Stimulated activated CD4-positive, alpha-beta T cell treated with anti-CD3 and anti-CD28 coated beads, TNF-alpha, amount 100 ng/mL, for 1 hour (primary cell): ENCODE measurements at regions not wholly inside any gene's neighbourhood (a gene's known extent, or its start where the extent isn't known, plus 50 kb on each side); places are given as distances from the start of the nearest gene placed in this dataset.

Experiments
- DNase-seq, 3 donors: peaks; one replicate each; pipeline ENCODE4 v3.0.0-alpha.2; 2020; ENCODE audit warnings: low read depth in 3 of 3, low spot score in 1 of 3

- no peak for DNase-seq
Measured at GRCh38 chrX:20437683-20438082, 171.0 kb upstream of the RPS6KA3 start.

GRCh38 chrX:20435913-20436312 lies 169.2 kb upstream of the RPS6KA3 start:
- DNase-seq: no peak

DNA sequence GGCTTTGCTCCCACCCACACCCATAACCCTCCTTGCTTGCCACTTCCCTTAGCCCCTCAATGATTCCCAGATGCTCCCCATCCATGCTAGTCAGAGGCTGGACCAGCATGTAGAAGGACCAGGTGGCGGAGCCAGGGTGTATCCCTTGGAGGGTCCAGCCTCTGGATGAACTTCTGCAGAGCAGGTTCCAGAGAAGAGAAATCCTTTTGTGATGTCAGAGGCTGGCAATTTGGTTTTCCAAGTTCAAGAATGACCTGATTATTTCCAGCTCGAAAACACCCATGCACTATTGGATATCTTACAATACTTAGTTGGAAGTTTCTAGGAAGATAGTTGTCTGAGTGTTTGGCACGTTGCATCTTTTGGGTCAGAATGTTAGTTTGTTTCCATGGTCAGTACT lies 168.3 kb upstream of the RPS6KA3 start:
- DNase-seq: no peak

DNA sequence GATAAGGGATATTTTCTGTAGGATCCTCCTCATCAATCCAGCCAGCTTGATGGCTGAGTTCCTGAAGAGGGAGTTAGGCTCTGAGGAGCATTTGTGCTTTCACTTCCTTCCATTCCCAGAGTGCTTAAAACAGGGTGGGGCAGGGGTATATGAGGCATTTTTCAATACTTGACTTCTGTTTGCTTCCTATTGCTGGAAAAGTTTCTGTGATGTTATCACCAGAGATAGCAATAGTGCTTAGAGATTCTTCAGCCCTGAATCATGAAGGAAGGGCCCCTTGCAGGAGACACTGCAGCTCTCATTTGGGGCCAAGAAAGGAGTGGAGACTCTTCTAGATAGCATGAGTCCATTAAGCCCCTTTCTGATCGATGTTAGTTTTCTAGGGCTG lies 166.7 kb upstream of the RPS6KA3 start:
- DNase-seq: no peak

- DNase-seq: no peak
Measured at GRCh38 chrX:20432746-20433387, 166.2 kb upstream of the RPS6KA3 start.

GRCh38 chrX:20432048-20432447 lies 165.3 kb upstream of the RPS6KA3 start:
- no peak for DNase-seq

- DNase-seq: no peak
Measured at GRCh38 chrX:20431486-20431885, 164.8 kb upstream of the RPS6KA3 start.

DNA sequence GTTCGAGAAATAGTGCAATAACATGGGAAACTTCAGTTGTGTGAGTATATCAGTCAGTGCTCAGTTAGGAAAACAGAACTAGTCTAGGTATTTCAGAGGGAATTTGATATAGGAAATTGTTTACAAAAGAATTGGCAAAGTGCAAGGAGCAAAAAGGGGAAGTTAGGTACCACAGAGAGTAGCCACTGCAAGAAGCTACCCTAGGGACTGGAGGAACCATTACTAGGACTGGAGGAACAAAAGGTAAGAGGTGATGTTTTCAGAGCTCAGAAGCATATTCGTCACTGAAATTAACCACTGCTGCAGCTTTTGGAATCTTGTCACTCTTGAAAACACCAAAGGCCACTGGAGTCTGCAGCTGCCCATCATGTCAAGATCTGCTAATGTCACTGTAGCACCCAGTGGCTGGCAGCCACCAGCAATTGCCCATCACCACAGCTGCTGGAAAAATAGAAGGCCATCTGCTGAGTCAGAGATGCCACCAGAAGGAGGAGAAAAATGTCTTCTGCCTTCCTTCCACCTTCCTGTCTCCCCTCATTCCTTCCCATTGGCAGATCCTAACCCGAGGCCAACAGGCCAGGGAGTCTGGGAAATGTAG lies 160.6 kb upstream of the RPS6KA3 start:
- DNase-seq: no peak

- DNase-seq: no peak
Measured at GRCh38 chrX:20421697-20422096, 155.0 kb upstream of the RPS6KA3 start.

DNA sequence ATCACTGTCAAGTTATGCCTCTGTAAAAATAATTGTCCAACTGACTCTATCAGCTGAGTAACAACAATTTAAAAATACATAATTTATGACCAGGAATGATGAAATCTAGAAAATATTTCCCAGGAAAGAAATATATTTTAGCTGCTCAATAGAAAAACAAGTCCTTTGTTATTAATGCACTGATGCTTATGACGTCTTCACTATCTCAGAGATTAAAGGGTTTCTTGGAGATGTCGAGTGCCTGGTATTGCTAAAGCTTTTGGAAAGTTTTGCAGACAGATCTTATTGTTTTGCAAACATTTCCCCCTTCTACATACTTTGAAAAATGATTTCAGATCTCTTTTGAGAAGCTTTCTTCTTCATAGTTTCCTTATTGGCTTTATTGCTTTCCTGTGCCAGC lies 154.6 kb upstream of the RPS6KA3 start:
- no peak for DNase-seq

- DNase-seq: no peak
Measured at GRCh38 chrX:20420058-20420457, 153.3 kb upstream of the RPS6KA3 start.

- DNase-seq: no peak
Measured at GRCh38 chrX:20418379-20419150, 151.9 kb upstream of the RPS6KA3 start.

DNA sequence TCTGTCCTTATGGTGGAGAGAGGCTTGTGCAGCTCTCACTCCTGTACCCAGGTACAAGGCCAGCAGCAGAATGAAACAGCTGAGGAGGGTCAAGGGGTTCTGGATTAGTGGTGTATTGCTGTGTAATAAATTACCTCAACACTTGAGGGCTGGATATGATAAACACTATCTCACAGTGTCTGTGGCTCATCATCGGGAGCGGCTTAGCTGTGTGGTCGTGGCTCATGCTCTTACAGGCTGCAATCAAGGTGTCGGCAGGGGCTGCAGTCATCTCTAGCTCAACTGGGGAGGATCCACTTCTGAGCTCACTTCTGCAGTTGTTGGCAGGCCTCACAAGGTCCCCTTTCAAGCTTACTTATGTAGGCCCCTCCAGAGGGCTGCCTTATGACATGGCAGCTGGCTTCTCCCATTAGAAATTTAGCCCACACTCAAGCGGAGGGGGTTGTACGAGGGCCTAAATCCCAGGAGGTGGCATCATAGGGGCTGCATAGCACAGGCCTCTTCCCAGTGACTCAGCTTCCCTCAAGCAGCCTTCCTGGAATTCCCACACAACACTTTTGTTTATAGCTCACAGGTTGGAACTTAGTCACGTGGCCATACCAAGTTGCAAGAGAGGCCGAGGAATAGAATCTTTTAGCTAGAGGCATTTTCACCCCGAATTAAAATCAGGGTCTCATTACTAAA lies 148.2 kb upstream of the RPS6KA3 start:
- no peak for DNase-seq

DNA sequence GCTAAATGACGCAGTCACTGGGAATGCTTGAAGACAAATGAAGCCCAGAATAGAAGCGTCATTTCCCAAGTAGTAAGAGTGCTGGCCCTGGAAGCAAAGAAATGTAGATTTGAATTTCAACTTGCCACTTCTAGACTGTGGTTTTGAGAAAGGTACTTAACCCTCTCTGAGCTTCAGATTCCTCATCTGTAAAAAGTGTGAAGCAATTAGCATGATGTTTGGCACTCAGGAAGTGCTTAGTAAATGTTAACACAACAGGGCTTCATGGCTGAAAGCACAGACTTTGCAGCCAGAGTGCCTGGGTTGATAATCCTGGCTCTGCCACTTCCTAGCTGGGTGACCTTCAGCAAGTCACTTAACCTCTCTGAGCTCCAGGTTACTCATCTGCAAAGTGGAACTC lies 147.4 kb upstream of the RPS6KA3 start:
- DNase-seq: no peak

DNA sequence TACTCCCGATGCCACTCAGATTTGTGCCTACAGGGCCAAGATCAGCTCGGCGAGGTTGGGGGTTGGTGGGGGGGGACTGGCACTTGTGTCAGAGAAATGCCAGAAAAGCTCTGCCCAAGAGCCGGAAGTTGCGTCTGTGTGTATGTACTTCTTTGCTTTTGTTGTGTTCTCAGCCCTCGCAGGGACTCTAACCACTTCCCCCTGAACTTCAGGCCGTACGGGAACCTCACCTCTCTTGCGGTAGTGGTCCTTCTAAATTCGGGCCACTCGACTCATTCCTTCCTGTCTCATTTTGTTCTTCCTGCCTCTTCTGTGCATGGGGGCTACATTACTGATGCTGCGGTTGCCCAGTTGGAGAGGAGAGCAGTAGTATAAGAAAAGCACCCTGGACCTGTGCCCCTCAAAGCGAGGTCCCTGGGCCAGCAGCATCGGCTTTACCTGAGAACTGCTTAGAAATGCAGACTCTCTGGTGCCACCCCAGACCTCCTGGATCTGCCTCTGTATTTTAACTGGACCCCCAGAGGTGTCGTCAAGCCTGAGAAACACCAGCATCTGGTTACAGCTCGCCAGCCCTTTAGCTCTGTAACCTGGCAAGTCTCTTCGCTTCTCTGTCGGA lies 146.3 kb upstream of the RPS6KA3 start:
- peak in 1 of 3 donors; percentile 11 for DNase-seq

DNA sequence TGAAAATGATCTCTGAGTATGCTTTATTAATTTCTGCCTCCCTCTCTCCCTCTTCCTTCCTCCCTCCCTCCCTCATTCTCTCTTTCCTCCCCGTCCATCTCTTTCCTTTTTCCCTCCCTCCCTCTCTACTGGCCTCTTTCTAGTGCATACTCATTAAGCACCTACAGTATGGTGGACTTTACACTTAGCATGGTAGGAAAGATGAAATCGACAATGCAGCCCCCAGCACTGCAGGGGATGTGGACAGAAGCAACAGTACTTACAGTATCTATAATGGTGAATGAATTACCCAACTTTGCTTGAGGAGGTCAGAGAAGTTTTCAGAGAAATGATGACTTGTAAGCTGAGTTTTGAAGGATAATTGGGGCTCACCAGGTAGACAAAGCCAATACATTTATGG lies 143.8 kb upstream of the RPS6KA3 start:
- DNase-seq: no peak

DNA sequence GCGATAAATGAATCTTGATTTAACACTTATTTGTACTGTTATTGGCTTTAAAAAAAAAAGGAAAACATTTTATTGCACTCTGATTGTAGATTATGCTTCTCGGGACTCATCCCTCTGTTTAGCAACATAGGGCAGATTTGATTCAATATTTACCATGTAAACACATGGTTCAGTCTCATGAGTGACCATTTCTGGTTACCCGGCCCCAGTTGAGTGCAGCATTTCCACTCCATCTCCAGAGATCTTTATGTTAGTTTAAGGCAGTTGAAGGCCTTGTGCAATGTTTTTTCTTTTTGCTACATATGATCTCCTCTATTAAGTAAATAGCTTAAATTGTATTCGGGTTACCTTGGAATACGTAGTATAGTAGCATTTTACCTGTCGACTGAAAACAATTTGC lies 143.3 kb upstream of the RPS6KA3 start:
- DNase-seq: no peak

- DNase-seq: no peak
Measured at GRCh38 chrX:20402956-20403355, 136.2 kb upstream of the RPS6KA3 start.

DNA sequence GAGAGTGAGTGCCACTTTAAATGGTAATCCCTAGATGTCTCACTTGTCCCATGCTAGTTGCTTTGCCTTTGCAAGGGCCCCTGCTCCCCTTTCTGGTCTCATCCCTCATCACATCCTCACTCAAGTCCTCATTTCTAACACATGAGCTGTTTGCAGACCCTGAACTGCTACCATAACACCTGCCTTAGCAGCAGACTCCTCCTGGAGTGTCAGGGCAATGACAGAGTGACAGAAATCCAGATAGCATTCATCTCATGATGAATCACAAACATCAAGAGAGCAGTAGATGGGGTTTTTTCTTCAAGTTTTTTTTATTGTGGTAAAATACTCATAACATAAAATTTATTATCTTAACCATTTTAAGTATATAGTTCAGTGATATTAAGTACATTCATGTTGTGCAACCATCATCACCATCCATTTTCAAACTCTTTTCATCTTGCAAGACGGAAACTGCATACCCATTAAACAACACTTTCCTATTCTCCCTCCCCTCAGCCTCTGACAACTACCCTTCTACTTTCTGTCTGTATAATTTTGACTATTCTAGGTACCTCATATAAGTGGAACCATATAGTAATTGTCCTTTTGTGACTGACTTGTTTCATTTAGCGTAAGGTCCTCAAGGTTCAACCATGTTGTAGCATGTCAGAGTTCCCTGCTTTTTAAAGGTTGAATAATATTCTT lies 133.2 kb upstream of the RPS6KA3 start:
- no peak for DNase-seq

GRCh38 chrX:20397587-20397986 lies 130.9 kb upstream of the RPS6KA3 start:
- DNase-seq: no peak

- DNase-seq: no peak
Measured at GRCh38 chrX:20394451-20394850, 127.7 kb upstream of the RPS6KA3 start.
